ENCODE measurements at regions not wholly inside any gene's neighbourhood (a gene's known extent, or its start where the extent isn't known, plus 50 kb on each side); places are given as distances from the start of the nearest gene placed in this dataset.
A peak's percentile ranks its signal among the peaks of the same experiment; 100 is the strongest.
"Not testable (repeated sequence)": the region's sequence is repeated elsewhere in the genome, so short reads cannot be mapped to it uniquely, and the experiment has no call there.

- not testable (repeated sequence) for H3K9me3 Mint-ChIP-seq; DNase-seq (ENCODE audit: low spot score in 2 of 2); H3K27ac Mint-ChIP-seq; H3K36me3 Mint-ChIP-seq; ATAC-seq
These were observed 351.2 kb upstream of the PIK3R1 start for GRCh38 chr5:67864335-67864734.

- DNase-seq (ENCODE audit: low spot score in 2 of 2): no peak
- no peak overlapping the region for H3K27ac Mint-ChIP-seq
- no peak for ATAC-seq
These were observed 357.0 kb upstream of the PIK3R1 start for GRCh38 chr5:67858471-67859031.

GRCh38 chr5:67857502-67857901 is 358.1 kb upstream of the PIK3R1 start:
- no peak for ATAC-seq
- H3K9me3 Mint-ChIP-seq: peaks cover 0 to 10% of the 10 kb centered on the region in 2 donors
- H3K36me3 Mint-ChIP-seq: peaks cover 0 to 5% of the 10 kb centered on the region in 2 donors
- no peak for DNase-seq (ENCODE audit: low spot score in 2 of 2)
- no peak overlapping the region for H3K27ac Mint-ChIP-seq

More at GRCh38 chr5:67858471-67859031, 357.0 kb upstream of the PIK3R1 start:
- peaks cover 0 to 4% of the 10 kb centered on the region in 2 donors for H3K9me3 Mint-ChIP-seq
- H3K36me3 Mint-ChIP-seq: peaks cover 0 to 3% of the 10 kb centered on the region in 2 donors

- H3K36me3 Mint-ChIP-seq: peaks cover 0 to 5% of the 10 kb centered on the region in 2 donors
- no peak overlapping the region for H3K27ac Mint-ChIP-seq
- peaks cover 0 to 10% of the 10 kb centered on the region in 2 donors for H3K9me3 Mint-ChIP-seq
- ATAC-seq (no peak), DNase-seq (ENCODE audit: low spot score in 2 of 2) (no peak)
These were observed 360.0 kb upstream of the PIK3R1 start for GRCh38 chr5:67855523-67855922.

GRCh38 chr5:67850906-67851305 is 364.6 kb upstream of the PIK3R1 start:
- not testable (repeated sequence) for DNase-seq (ENCODE audit: low spot score in 2 of 2); ATAC-seq; H3K36me3 Mint-ChIP-seq; H3K27ac Mint-ChIP-seq; H3K9me3 Mint-ChIP-seq

GRCh38 chr5:67844924-67845323 is 370.6 kb upstream of the PIK3R1 start:
- H3K36me3 Mint-ChIP-seq: peaks cover 0 to 6% of the 10 kb centered on the region in 2 donors
- no peak overlapping the region for H3K27ac Mint-ChIP-seq
- DNase-seq (ENCODE audit: low spot score in 2 of 2): no peak
- no peak for ATAC-seq
- no peaks in the 10 kb centered on the region for H3K9me3 Mint-ChIP-seq

GRCh38 chr5:67842806-67843205 is 372.8 kb upstream of the PIK3R1 start:
- Mint-ChIP-seq H3K27ac (no peak overlapping the region), H3K9me3 (no peaks in the 10 kb centered on the region), H3K36me3 (peaks cover 0 to 6% of the 10 kb centered on the region in 2 donors)
- ATAC-seq: no peak
- DNase-seq (ENCODE audit: low spot score in 2 of 2): no peak

GRCh38 chr5:67837225-67837624 is 378.3 kb upstream of the PIK3R1 start:
- DNase-seq (ENCODE audit: low spot score in 2 of 2); H3K36me3 Mint-ChIP-seq; H3K27ac Mint-ChIP-seq; H3K9me3 Mint-ChIP-seq; ATAC-seq: not testable (repeated sequence)

GRCh38 chr5:67836496-67836895 is 379.1 kb upstream of the PIK3R1 start:
- not testable (repeated sequence) for H3K27ac Mint-ChIP-seq, ATAC-seq

GRCh38 chr5:67831048-67831447 is 384.5 kb upstream of the PIK3R1 start:
- peaks cover 0 to 2% of the 10 kb centered on the region in 2 donors for H3K9me3 Mint-ChIP-seq
- DNase-seq (ENCODE audit: low spot score in 2 of 2) (no peak), ATAC-seq (no peak)

More at GRCh38 chr5:67836496-67836895, 379.1 kb upstream of the PIK3R1 start:
- not testable (repeated sequence) for DNase-seq (ENCODE audit: low spot score in 2 of 2); H3K36me3 Mint-ChIP-seq; H3K9me3 Mint-ChIP-seq

GRCh38 chr5:67827541-67827940 is 388.0 kb upstream of the PIK3R1 start:
- Mint-ChIP-seq H3K27ac (no peak overlapping the region), H3K9me3 (peaks cover 0 to 3% of the 10 kb centered on the region in 2 donors), H3K36me3 (no peaks in the 10 kb centered on the region)
- DNase-seq (ENCODE audit: low spot score in 2 of 2) (no peak), ATAC-seq (no peak)

More at GRCh38 chr5:67831048-67831447, 384.5 kb upstream of the PIK3R1 start:
- no peaks in the 10 kb centered on the region for H3K36me3 Mint-ChIP-seq
- no peak overlapping the region for H3K27ac Mint-ChIP-seq

- Mint-ChIP-seq H3K9me3 (peaks cover 2 to 3% of the 10 kb centered on the region in 2 donors), H3K36me3 (no peaks in the 10 kb centered on the region), H3K27ac (no peak overlapping the region)
- DNase-seq (ENCODE audit: low spot score in 2 of 2) (no peak), ATAC-seq (no peak)
These were observed 390.7 kb upstream of the PIK3R1 start for GRCh38 chr5:67824852-67825251.

GRCh38 chr5:67817652-67818051 is 397.9 kb upstream of the PIK3R1 start:
- DNase-seq (ENCODE audit: low spot score in 2 of 2) (no peak), ATAC-seq (no peak)
- Mint-ChIP-seq H3K27ac (no peak overlapping the region), H3K36me3 (no peaks in the 10 kb centered on the region), H3K9me3 (peaks cover 4 to 8% of the 10 kb centered on the region in 2 donors)

GRCh38 chr5:67816456-67816855 is 399.1 kb upstream of the PIK3R1 start:
- no peak overlapping the region for H3K27ac Mint-ChIP-seq
- ATAC-seq (no peak), DNase-seq (ENCODE audit: low spot score in 2 of 2) (no peak)
- H3K36me3 Mint-ChIP-seq: peaks cover 0 to 5% of the 10 kb centered on the region in 2 donors
- H3K9me3 Mint-ChIP-seq: peaks cover 4 to 8% of the 10 kb centered on the region in 2 donors

- ATAC-seq (peak in 1 of 2 donors; percentile 57), DNase-seq (ENCODE audit: low spot score in 2 of 2) (no peak)
- peaks cover 4 to 8% of the 10 kb centered on the region in 2 donors for H3K9me3 Mint-ChIP-seq
- H3K27ac Mint-ChIP-seq: no peak overlapping the region
- H3K36me3 Mint-ChIP-seq: peaks cover 0 to 5% of the 10 kb centered on the region in 2 donors
These were observed 399.8 kb upstream of the PIK3R1 start for GRCh38 chr5:67815455-67816391.

- ATAC-seq (no peak), DNase-seq (ENCODE audit: low spot score in 2 of 2) (no peak)
- H3K36me3 Mint-ChIP-seq: peaks cover 0 to 5% of the 10 kb centered on the region in 2 donors
- peaks cover 4 to 6% of the 10 kb centered on the region in 2 donors for H3K9me3 Mint-ChIP-seq
- no peak overlapping the region for H3K27ac Mint-ChIP-seq
These were observed 400.8 kb upstream of the PIK3R1 start for GRCh38 chr5:67814569-67815311.

Measured in activated naive CD4-positive, alpha-beta T cell treated with anti-CD3 and anti-CD28 coated beads, Interleukin-2, amount 50 U/mL, for 72 hours (primary cell).